Stomach (tissue), 8 donors: ENCODE measurements at regions not wholly inside any gene's neighbourhood (a gene's known extent, or its start where the extent isn't known, plus 50 kb on each side); places are given as distances from the start of the nearest gene placed in this dataset.

Source experiments
- DNase-seq, 2 donors: peaks; one replicate each; pipeline versions ENCODE4 v3.0.0 to v3.0.0-alpha.2; 2013 to 2019
- H3K27ac ChIP-seq, 5 donors: fragments of 200-600 bp in 4 of 5; sonication (generic) in 4 of 5; one replicate each; pipeline ENCODE4 v1.5.1; 2013 to 2019; ENCODE audit warnings: mild to moderate bottlenecking in 1 of 5, moderate library complexity in 1 of 5
- H3K27me3 ChIP-seq, 3 donors: fragments of 200-600 bp; sonication (generic); one replicate each; pipeline ENCODE4 v1.5.1; 2017 to 2019; ENCODE audit warnings: mixed run types in 1 of 3
- H3K36me3 ChIP-seq, 4 donors: fragments of 200-600 bp; sonication (generic); 1 replicate in 3 of 4; 2 replicates in 1 of 4; pipeline ENCODE4 v1.5.1; 2016 to 2019
- H3K4me1 ChIP-seq, 4 donors: fragments of 200-600 bp; sonication (generic); one replicate each; pipeline ENCODE4 v1.5.1; 2016 to 2019
- H3K4me3 ChIP-seq, 4 donors: fragments of 200-600 bp; sonication (generic) in 3 of 4; one replicate each; pipeline ENCODE4 v1.5.1; 2016 to 2019; ENCODE audit warnings: mild to moderate bottlenecking in 1 of 4
- H3K9me3 ChIP-seq, 4 donors: fragments of 200-600 bp; sonication (generic); one replicate each; pipeline ENCODE4 v1.5.1; 2016 to 2019
- CTCF ChIP-seq, 7 experiments: fragments of 450-650 bp in 4 of 7; fragments of 200-600 bp in 3 of 7; sonication (generic) in 3 of 7; IDR thresholded peaks; one replicate each; pipeline ENCODE4 v1.5.1; 2016 to 2019; ENCODE audit warnings: antibody characterized with exemption in 7 of 7, control low read depth in 2 of 7, mild to moderate bottlenecking in 1 of 7
- EP300 ChIP-seq: sonication (generic); formaldehyde crosslinking; IDR thresholded peaks from one replicate; pipeline ENCODE4 v1.6.1; 2017; ENCODE audit warnings: antibody characterized with exemption
- POLR2A ChIP-seq, 4 donors: fragments of 450-650 bp; IDR thresholded peaks; one replicate each; pipeline ENCODE4 v1.6.1; 2016; ENCODE audit warnings: antibody characterized with exemption in 4 of 4, control low read depth in 2 of 4, mild to moderate bottlenecking in 1 of 4, moderate library complexity in 1 of 4
- POLR2AphosphoS5 ChIP-seq, 3 donors: sonication (generic); formaldehyde crosslinking; IDR thresholded peaks; one replicate each; pipeline ENCODE4 v1.6.1; 2016; ENCODE audit warnings: antibody characterized with exemption in 3 of 3
- WGBS, 5 donors: extraction: QIAGEN DNeasy Blood & Tissue Kit in 3 of 5; methylation state at CpG; one replicate each; pipeline versions ENCODE4 v1.1.5 to v1.1.7; 2013 to 2018; 5-methylcytosine and 5-hydroxymethylcytosine counted together
- intact Hi-C: fragments of 100-400 bp; cut with DNase I; formaldehyde crosslinking; loops from one replicate; pipeline ENCODE4 v1.15.1; 2023; ENCODE audit warnings: low total_unique reads
- donor health status: healthy with polysubstance abuse.
- donor health status: Bipolar disorder and iron deficiency.
- donor health status: healthy.

DNA sequence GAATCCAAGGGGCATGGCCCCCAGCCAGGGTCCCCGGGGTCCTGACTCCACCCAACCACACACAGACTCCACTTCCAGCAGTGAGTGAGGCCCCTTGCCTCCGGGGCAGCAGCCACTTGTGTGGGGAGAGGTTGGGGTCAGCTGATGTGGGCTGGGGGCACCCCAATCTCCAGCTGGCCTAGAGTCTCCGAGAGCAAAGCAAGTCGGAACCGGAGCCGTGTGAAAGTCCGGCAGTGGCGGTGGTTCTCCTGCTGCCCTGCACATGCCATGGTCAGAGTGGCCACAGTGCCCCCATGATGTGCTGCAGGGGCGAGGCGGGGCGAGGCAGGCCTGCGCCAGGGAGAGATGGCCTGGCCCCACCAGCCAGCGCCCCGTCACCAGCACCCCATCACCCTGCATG is 74.6 kb downstream of the PDGFA start:
- intact Hi-C loops: no loop called here
- Histone ChIP-seq H3K4me1 (no peaks in the 10 kb centered on the region), H3K4me3 (no peak overlapping the region), H3K27me3 (peaks cover 0 to 6% (median 0%) of the 10 kb centered on the region in 3 donors), H3K36me3 (no peaks in the 10 kb centered on the region), H3K9me3 (no peaks in the 10 kb centered on the region), H3K27ac (no peak overlapping the region)
- TF ChIP-seq POLR2A (IDR thresholded peaks at IDR 0.05) (no peak), POLR2AphosphoS5 (IDR thresholded peaks at IDR 0.05) (no peak), CTCF (IDR thresholded peaks at IDR 0.05) (no peak), EP300 (no peak)
- 93 to 96% (median 93%) methylated on average over 6 to 14 of the region's 14 CpGs for WGBS, 5 donors
- no peak for DNase-seq

GRCh38 chr7:445563-446288 is 73.9 kb downstream of the PDGFA start:
- no peak for DNase-seq
- Histone ChIP-seq H3K9me3 (no peaks in the 10 kb centered on the region), H3K4me1 (no peaks in the 10 kb centered on the region), H3K36me3 (no peaks in the 10 kb centered on the region), H3K27me3 (peaks cover 0 to 10% (median 0%) of the 10 kb centered on the region in 3 donors), H3K27ac (no peak overlapping the region), H3K4me3 (no peak overlapping the region)
- 73 to 85% (median 84%) methylated on average over 14 of the region's 14 CpGs for WGBS, 5 donors
- TF ChIP-seq EP300 (no peak), CTCF (IDR thresholded peaks at IDR 0.05) (no peak), POLR2A (IDR thresholded peaks at IDR 0.05) (no peak), POLR2AphosphoS5 (IDR thresholded peaks at IDR 0.05) (no peak)
- intact Hi-C loops: no loop called here

DNA sequence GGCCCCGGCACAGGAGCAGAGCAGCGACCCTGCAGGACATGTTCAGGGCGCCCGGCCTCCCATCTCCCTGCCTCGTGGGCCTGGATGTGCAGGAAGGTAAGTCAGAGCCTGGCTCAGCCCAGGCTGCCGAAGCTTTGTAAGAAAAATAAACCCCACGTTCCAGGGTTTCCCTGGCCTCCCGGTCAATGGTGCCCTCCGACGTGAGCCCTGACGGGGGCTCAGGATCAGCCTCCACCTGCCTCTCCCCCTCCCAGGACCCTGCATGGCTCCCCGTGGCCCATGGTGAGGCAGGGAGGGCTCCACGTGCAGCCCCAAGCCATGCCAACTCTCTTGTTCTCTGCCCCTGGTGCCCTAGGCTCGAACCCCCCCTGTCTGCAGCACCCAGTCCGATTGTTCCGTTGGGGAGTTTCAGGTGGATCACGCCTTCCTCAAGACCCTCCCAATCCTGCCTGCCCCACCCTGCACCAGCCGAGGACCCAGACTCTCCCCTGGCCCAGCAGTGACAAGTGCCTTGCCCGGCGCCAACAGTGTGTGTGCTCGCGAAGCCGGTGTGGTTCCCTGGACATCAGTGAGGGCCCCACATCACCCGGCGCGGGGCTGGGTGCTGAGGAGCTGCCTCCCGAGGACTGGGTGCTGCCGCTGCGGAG is 73.2 kb downstream of the PDGFA start:
- Histone ChIP-seq H3K4me3 (no peak overlapping the region), H3K27ac (no peak overlapping the region), H3K4me1 (no peaks in the 10 kb centered on the region), H3K36me3 (no peaks in the 10 kb centered on the region), H3K27me3 (peaks cover 0 to 16% (median 0%) of the 10 kb centered on the region in 3 donors), H3K9me3 (no peaks in the 10 kb centered on the region)
- intact Hi-C loops: no loop called here
- 77 to 86% (median 84%) methylated on average over 20 to 29 of the region's 29 CpGs for WGBS, 5 donors
- TF ChIP-seq CTCF (IDR thresholded peaks at IDR 0.05): no peak
- TF ChIP-seq POLR2AphosphoS5 (IDR thresholded peaks at IDR 0.05): no peak
- TF ChIP-seq EP300: no peak
- TF ChIP-seq POLR2A (IDR thresholded peaks at IDR 0.05): no peak
- no peak for DNase-seq
